NCI-H128 (cell line): ENCODE measurements at regions not wholly inside any gene's neighbourhood (a gene's known extent, or its start where the extent isn't known, plus 50 kb on each side); places are given as distances from the start of the nearest gene placed in this dataset.
"Not testable (repeated sequence)": the region's sequence is repeated elsewhere in the genome, so short reads cannot be mapped to it uniquely, and the experiment has no call there.

Experiments
- DNase-seq: peaks from one replicate; lab custom pipeline; 2025; ENCODE audit not compliant: unreplicated experiment; lab: John Stamatoyannopoulos, UW

DNA sequence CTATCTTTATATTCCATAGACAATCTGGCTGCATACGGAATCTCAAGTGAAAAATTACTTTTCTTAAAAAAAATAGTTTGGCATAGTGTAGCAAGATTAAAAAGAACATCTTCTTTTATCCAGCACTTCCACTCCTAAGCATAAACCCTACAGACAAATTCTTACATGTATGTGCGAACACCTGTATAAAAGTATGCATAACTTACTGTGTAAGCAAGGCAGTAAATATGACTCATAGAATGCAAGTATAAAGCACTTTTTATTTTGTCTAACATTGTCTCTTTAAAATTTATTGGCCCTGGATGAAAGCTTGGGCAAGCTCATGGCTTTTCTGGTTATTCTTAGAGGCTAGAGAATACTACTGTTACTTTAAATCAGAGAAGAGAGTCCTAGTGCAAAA, 86.4 kb downstream of the MSX2 start:
- DNase-seq, result no peak

DNA sequence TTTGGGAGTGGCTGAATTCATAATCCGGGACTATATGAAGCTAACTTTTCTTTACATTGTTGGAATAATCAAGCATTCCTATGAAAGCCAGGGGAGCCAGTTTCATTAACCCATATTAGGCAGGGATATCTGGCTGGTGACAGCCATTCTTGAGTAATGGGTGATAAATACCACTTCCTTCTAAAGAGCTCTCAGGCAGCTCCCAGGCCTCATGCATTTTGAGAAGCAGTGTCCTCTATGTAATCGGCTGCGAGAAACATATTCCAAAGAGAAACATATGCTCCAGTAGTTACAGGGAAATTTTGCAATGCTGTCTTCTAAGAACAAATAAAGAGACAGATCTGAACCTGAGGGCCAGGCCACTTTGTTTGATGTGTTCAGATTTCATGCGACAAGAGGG, 83.1 kb downstream of the MSX2 start:
- DNase-seq, result no peak

DNA sequence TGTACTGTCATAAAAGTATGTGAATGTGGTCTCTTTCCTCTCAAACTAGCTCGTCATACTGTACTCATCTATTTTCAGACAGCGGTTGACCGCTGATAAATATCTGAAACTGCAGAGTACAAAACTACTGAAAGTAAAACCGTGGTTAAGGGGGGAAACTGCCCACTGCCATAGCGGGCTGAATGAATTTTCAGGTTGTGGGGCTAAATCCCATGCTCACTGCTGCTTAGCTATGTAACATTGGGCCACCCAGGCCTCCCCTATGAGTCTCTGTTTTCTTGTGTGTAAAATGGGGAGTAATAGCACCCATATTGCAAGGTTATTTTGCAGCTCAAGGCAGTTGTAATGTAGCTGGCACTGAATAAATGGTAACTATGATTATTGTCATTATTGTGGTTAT, 82.3 kb downstream of the MSX2 start:
- DNase-seq, result no peak

DNA sequence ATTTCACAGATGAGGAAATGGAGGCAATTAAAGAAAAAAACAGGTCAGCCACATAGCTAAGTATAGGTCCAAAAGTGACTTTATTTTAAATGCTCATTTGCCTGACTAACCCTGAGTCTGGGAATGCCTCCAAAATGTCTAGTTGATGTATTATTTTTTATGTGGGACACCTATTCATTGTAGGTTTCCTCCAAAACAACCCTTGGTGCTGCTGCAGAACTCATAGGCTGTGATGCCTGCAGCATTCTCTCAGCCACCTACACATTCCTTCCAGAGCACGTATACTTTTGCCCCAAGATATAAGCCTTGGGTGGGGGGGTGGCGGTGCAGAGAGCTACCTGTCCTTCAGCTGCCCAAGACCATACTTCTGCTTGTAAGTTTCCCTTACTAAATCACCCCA, 77.4 kb downstream of the MSX2 start:
- DNase-seq, result no peak

DNA sequence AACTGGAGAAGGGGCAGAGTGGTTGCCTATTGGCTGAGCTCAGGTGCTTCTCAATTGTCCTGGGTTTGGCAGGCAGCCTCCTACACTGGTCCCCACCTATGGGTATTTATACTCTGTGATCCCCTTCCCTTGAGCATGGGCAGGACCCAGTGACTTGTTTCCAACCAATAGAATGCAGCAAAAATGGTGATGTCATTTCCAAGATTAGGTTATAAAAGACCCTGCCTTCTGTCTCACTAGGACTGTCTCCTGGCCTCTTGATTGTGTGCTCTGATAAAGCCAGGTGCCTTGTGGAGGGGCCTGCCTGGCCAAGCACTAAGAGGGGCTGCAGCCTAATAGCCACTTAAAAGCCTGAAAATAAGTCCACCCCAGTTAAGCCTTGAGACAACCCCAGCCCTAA, 76.1 kb downstream of the MSX2 start:
- DNase-seq, result no peak

DNA sequence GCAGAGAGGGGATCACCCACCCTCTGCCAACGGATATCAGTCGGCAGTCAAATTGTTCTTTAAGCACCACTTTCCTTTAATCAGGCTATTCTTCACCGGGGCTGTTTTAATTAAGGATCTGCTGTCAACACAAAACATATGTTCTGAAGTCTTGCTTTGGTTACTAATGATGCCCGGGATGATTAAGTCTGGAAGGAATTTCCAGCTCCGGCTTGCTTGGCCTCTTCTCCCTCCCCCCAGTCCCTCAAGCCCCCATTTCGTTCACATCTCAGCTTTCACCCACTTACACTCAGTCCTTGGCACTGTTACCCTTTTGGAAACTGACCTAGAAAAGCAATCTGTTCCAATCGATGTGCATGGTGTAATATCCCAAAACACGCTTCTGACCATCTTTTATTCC, 74.7 kb downstream of the MSX2 start:
- DNase-seq, result no peak

DNA sequence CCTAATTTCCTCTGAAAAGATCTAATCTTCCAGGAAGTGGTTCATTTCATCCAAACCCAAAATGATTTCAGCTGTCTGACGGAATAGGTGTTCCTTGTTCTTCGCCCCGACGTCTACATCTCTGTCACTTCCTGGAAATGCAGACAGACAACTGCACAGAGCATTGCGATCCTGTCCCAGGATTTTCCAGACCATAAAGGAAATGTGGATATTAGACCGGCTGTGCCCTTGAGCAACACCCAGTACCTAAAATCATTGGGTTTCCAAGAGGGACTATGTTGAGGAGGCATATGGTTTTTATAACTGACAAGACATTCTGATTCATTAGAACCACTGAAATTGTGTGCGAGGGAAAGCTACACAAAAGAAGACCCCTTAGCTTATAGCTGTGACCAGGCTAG, 74.2 kb downstream of the MSX2 start:
- no peak for DNase-seq

DNA sequence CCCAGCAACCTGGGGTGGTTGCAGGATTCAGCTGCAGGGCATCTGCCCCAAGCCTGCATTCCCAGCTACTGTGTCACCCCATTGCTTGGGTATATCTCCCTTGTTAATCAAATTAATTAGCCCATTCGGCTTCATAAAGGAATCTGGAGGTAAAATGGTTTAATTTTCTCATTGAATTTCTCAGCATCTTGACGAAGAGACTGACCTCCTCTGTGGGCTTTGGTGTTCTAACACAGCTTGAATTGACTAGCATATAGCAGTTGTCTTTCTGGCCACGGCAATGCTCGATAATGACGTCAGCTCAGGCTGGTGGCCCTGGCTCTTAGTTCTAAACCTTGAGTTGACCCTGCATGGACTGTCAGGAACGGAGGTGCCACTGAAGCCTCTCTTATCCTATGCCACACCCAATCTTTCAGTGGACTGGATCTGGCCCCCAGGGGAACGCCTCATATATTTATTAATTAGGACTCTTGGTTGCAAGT, 72.4 kb downstream of the MSX2 start:
- no peak for DNase-seq

DNA sequence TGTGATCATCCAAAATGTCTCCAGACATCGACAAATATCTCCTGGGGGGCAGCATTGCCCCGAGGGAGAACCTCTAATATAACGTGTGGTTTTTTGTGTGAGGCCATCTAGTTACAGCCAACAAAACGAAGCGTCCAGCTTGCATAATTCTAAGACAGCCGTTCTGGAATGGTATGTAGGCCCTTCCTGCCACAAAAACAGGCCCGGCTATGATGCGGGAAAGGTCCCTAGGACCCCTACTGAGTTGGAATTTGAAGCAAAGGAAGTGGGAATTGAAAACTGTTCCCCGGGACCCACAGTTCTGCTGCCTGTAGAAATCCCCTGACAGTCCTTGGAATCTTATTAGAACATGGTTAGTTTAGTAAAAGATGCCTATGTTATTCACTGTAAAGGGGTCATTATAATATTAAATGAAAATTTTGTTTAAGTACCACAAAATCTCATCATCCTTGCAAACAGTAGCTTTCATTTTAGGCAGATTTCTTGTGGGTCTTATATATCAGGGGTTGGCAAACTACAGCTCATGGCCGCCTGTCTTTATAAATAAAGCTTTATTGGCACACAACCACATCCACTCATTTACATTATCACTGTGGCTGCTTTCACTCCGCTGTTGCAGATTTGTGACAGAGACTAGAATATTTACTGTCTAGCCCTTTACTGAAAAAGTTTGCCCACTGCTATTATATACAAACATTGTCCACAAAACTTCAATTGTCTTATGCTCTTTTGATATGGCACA, 70.7 kb downstream of the MSX2 start:
- no peak for DNase-seq

DNA sequence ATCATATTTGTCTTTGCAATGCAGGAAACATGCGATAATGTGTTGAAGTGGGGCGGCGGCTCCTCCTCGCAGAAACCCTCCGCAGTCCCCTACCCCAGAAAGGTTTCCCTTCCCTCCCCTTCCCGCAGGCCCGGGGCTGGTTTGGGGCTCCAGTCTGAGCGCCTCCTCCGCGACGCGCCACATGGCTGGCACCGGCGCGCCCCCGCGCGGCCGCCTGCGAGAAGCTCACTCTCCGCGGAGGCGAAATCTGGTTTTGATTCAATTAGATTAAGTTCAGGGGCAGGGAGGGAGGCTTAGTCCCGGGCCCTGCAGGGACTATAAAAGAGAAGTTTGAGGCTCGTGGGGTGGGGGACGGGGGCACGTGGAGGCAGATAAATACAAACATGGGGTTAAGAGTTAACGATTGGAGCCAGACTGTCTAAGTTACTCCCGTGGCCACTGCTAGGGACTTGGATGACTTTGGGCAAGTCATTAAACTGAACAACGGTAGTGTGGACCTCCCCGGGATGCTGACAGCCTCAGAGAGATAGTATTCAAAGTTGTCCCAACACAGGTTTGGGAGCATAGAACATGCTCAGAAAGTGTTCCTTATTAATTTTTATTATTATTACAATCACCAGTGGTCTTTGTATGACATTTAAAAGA, 69.4 kb downstream of the MSX2 start:
- peak; percentile 10 for DNase-seq

DNA sequence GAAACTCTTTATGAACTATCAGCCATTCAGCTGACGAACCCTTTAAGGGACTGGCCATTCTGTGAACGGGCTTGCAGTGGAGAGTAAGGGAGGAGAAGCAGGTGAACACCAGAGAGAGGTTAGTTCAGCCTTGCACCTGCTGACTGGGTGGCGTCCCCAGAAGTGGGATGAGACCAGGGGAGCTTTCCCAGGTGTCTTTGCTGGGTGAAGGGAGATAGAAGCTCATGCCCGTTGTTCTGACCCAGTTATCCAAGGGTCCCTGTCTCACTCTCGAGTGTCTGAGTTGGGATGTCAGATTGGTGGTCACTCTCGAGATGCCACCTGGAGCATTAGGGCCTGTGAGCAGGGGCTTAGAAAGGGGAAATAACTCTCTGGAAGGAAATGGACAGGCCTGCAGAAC, 68.7 kb downstream of the MSX2 start:
- no peak for DNase-seq

DNA sequence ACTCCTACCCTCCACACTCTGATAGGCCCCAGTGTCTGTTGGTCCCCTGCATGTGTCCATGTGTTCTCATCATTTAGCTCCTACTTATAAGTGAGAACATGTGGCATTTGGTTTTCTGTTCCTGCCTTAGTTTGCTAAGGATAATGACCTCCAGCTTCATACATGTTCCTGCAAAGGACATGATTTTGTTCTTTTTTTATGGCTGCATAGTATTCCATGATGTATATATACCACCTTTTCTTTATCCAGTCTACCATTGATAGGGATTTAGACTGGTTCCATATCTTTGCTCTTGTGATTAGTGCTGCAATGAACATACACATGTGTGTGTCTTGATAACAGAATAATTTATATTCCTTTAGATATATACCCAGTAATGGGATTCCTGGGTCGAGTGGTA, 67.9 kb downstream of the MSX2 start:
- DNase-seq, result not testable (repeated sequence)

DNA sequence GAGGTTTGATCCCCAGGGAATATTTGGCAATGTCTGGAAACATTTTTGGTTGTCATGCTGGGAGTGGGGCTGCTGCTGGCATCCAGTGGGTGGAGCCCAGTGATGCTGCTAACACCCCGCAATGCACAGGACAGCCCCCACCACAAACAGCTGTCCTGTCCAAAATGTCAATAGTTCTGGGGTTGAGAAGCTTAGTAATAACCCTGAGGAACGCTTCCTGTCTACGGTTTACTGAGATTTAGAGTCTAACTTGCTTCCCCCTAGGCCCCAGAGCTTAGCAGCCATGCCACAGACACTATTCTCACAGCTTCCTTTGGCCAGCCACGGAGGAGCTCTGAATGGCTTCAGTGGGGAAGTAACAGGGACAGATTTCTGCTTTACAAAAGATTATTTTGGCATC, 66.5 kb downstream of the MSX2 start:
- DNase-seq, result no peak

DNA sequence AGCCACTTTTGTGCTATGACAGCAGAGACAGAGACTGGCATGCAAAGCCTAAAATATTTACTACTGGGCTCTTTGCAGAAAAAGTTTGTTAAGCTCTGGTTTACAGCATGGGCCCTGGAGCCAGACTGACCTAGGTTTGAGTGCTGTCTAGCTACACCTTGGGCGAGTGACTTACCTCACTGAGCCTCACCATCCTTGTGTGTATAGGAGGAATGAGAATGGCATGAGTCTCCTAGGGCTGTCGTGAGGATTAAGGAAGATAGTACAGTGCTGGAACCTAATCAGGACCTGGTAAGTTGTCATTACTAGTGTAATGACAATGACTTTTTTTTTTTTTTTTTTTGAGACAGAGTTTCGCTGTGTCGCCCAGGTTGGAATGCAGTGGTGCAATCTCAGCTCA, 65.2 kb downstream of the MSX2 start:
- no peak for DNase-seq

DNA sequence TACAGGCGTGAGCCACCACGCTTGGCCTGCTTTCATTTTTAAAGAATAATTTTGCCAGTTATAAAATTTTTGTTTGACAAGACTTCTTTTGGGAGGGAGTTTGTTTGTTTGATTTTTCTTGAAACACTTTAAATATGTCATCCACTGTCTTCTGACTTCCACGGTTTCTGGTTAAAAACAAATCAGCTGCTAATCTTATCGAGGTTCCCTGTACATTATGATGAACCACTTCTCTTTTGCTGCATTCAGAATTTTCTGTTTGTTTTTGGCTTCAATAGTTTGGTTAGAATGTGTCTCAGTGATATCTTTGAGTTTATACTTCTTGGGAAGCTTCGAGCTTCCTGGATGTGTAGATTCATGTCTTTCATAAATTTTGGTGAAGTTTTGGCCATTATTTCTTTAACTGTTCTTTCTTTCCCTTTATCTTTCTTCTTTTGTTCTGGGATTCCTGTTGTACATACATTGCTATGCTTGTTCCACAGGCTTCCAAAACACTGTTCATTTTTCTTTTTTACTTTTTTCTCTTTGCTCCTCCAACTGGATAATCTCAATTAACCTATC, 60.8 kb downstream of the MSX2 start:
- no peak for DNase-seq
